OCI-LY3 (cell line): ENCODE measurements at regions not wholly inside any gene's neighbourhood (a gene's known extent, or its start where the extent isn't known, plus 50 kb on each side); places are given as distances from the start of the nearest gene placed in this dataset.

Experiments
- EZH2phosphoT487 ChIP-seq: fragments of 200-600 bp; shearing (Covaris generic); IDR thresholded peaks from 2 replicates; pipeline ENCODE4 v1.6.1; 2018; ENCODE audit warnings: antibody characterized with exemption, mixed run types, low read depth
- TF ChIP-seq, protein P1 (sequence below): fragments of 200-600, 300-600 bp; sonication (generic); IDR thresholded peaks from 2 replicates; pipeline ENCODE4 v1.5.1; 2014; ENCODE audit warnings: antibody characterized with exemption, low read length, low read depth

DNA sequence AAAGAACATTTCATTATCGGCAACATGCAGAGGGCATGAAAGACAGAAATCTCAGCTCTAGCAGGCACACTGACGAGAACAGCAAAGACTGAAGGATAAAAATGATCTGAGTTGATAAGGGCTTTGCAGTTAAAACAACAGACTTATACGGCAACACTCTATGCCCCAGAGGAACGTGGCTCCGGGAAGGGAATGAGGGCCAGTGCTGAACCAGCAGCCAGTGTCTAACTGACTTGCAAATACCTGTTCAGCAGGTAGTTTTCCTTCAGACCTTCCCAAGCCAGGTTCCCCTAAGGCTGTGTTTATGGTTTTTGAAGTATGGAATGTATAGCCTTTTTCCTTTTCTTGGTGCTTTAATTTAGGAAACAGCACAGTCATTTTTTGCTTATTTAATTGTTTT lies 121.3 kb upstream of the CDH18 start:
- TF ChIP-seq, protein P1, sequence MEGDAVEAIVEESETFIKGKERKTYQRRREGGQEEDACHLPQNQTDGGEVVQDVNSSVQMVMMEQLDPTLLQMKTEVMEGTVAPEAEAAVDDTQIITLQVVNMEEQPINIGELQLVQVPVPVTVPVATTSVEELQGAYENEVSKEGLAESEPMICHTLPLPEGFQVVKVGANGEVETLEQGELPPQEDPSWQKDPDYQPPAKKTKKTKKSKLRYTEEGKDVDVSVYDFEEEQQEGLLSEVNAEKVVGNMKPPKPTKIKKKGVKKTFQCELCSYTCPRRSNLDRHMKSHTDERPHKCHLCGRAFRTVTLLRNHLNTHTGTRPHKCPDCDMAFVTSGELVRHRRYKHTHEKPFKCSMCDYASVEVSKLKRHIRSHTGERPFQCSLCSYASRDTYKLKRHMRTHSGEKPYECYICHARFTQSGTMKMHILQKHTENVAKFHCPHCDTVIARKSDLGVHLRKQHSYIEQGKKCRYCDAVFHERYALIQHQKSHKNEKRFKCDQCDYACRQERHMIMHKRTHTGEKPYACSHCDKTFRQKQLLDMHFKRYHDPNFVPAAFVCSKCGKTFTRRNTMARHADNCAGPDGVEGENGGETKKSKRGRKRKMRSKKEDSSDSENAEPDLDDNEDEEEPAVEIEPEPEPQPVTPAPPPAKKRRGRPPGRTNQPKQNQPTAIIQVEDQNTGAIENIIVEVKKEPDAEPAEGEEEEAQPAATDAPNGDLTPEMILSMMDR: no peak
- TF ChIP-seq EZH2phosphoT487: no peak
